ENCODE measurements at regions not wholly inside any gene's neighbourhood (a gene's known extent, or its start where the extent isn't known, plus 50 kb on each side); places are given as distances from the start of the nearest gene placed in this dataset.

- 68 to 79% (median 70%) methylated on average over 3 of the region's 3 CpGs for WGBS, 5 donors
- intact Hi-C loops (cut with DNase I; ENCODE audit: low total_unique reads) = no loop called here
- Histone ChIP-seq H3K36me3 (no peaks in the 10 kb centered on the region), H3K9me3 (peaks cover 0 to 17% (median 11%) of the 10 kb centered on the region in 4 donors), H3K4me1 (no peaks in the 10 kb centered on the region), H3K27ac (no peak overlapping the region), H3K27me3 (no peaks in the 10 kb centered on the region), H3K4me3 (no peak overlapping the region)
- no peak for DNase-seq
- no peak for TF ChIP-seq POLR2A (IDR thresholded peaks at IDR 0.05)
- no peak for TF ChIP-seq POLR2AphosphoS5 (IDR thresholded peaks at IDR 0.05)
- no peak for TF ChIP-seq CTCF (IDR thresholded peaks at IDR 0.05)
- TF ChIP-seq EP300 (IDR thresholded peaks at IDR 0.05) = no peak
Measured at GRCh38 chr3:68072062-68072461, 417.6 kb upstream of the SUCLG2 start.

GRCh38 chr3:68070186-68070585 lies 415.8 kb upstream of the SUCLG2 start:
- peaks cover 0 to 17% (median 11%) of the 10 kb centered on the region in 4 donors for H3K9me3 ChIP-seq
- intact Hi-C loops (cut with DNase I; ENCODE audit: low total_unique reads) = no loop called here
- H3K4me1 ChIP-seq = no peaks in the 10 kb centered on the region
- H3K27ac ChIP-seq = no peak overlapping the region
- no peak overlapping the region for H3K4me3 ChIP-seq
- H3K36me3 ChIP-seq = no peaks in the 10 kb centered on the region
- H3K27me3 ChIP-seq = no peaks in the 10 kb centered on the region
- DNase-seq = no peak
- TF ChIP-seq CTCF (IDR thresholded peaks at IDR 0.05) (no peak), POLR2A (IDR thresholded peaks at IDR 0.05) (no peak), EP300 (IDR thresholded peaks at IDR 0.05) (no peak), POLR2AphosphoS5 (IDR thresholded peaks at IDR 0.05) (no peak)
- 64 to 86% (median 80%) methylated on average over 2 of the region's 2 CpGs for whole genome bisulfite sequencing, 5 donors

- TF ChIP-seq EP300 (IDR thresholded peaks at IDR 0.05) (no peak), POLR2AphosphoS5 (IDR thresholded peaks at IDR 0.05) (no peak), CTCF (IDR thresholded peaks at IDR 0.05) (no peak), POLR2A (IDR thresholded peaks at IDR 0.05) (no peak)
- intact Hi-C loops (cut with DNase I; ENCODE audit: low total_unique reads) = no loop called here
- Histone ChIP-seq H3K27ac (no peak overlapping the region), H3K36me3 (no peaks in the 10 kb centered on the region), H3K9me3 (peaks cover 0 to 17% (median 11%) of the 10 kb centered on the region in 4 donors), H3K4me3 (no peak overlapping the region), H3K27me3 (no peaks in the 10 kb centered on the region), H3K4me1 (no peaks in the 10 kb centered on the region)
- WGBS, 5 donors = 71 to 93% (median 80%) methylated on average over 1 of the region's 1 CpG
- no peak for DNase-seq
Measured at GRCh38 chr3:68067314-68067713, 412.9 kb upstream of the SUCLG2 start.

GRCh38 chr3:68062926-68063325 lies 408.5 kb upstream of the SUCLG2 start:
- Histone ChIP-seq H3K27me3 (no peaks in the 10 kb centered on the region), H3K27ac (no peak overlapping the region), H3K4me3 (no peak overlapping the region), H3K4me1 (no peaks in the 10 kb centered on the region), H3K36me3 (no peaks in the 10 kb centered on the region), H3K9me3 (no peaks in the 10 kb centered on the region)
- WGBS, 5 donors = 65 to 73% (median 67%) methylated on average over 5 of the region's 5 CpGs
- DNase-seq = no peak
- no peak for TF ChIP-seq POLR2AphosphoS5 (IDR thresholded peaks at IDR 0.05)
- TF ChIP-seq CTCF (IDR thresholded peaks at IDR 0.05) = no peak
- TF ChIP-seq EP300 (IDR thresholded peaks at IDR 0.05) = no peak
- TF ChIP-seq POLR2A (IDR thresholded peaks at IDR 0.05) = no peak
- intact Hi-C loops (cut with DNase I; ENCODE audit: low total_unique reads) = no loop called here
